DND-41 (cell line): ENCODE measurements at regions not wholly inside any gene's neighbourhood (a gene's known extent, or its start where the extent isn't known, plus 50 kb on each side); places are given as distances from the start of the nearest gene placed in this dataset.

Experiments used
- ATAC-seq: fragments of 200-7000 bp; cut with Tn5 transposase; 3 replicates; pipeline ENCODE4 v1.9.1; 2021; ENCODE audit warnings: low read depth; ENCODE audit not compliant: insufficient read depth
- DNase-seq: peaks from one replicate; pipeline ENCODE4 v3.0.0-alpha.2; 2020
- H2AFZ ChIP-seq: 2 replicates; pipeline ENCODE4 v1.6.0; 2012; ENCODE audit warnings: low read depth, low read length
- H3K27ac ChIP-seq: 2 replicates; pipeline ENCODE4 v1.5.1; 2012; ENCODE audit warnings: low read length, inconsistent platforms
- H3K27me3 ChIP-seq: fragments of 200-600 bp; sonication (generic); 2 replicates; pipeline ENCODE4 v1.6.0; 2012; ENCODE audit warnings: low read length, mild to moderate bottlenecking, inconsistent platforms; ENCODE audit not compliant: insufficient read depth, poor library complexity
- H3K36me3 ChIP-seq: 2 replicates; pipeline ENCODE4 v1.5.1; 2012; ENCODE audit warnings: low read length, inconsistent platforms; ENCODE audit not compliant: insufficient read depth
- H3K4me1 ChIP-seq: 2 replicates; pipeline ENCODE4 v1.5.1; 2012; ENCODE audit warnings: mild to moderate bottlenecking, low read length; ENCODE audit not compliant: insufficient read depth
- H3K4me2 ChIP-seq: 2 replicates; pipeline ENCODE4 v1.6.0; 2012; ENCODE audit warnings: mild to moderate bottlenecking, moderate library complexity, low read length, inconsistent platforms; ENCODE audit not compliant: insufficient read depth
- H3K4me3 ChIP-seq, 2 experiments: fragments of 200-600 bp in 1 of 2; shearing (Covaris generic) in 1 of 2; 2 replicates each; pipeline ENCODE4 v1.5.1; 2012 to 2016; ENCODE audit warnings: inconsistent platforms in 2 of 2, low read length in 2 of 2, mild to moderate bottlenecking in 2 of 2, low read depth in 1 of 2, moderate library complexity in 1 of 2
- H3K79me2 ChIP-seq: 2 replicates; pipeline ENCODE4 v1.6.0; 2012; ENCODE audit warnings: low read length, inconsistent platforms; ENCODE audit not compliant: insufficient read depth
- H3K9ac ChIP-seq: 2 replicates; pipeline ENCODE4 v1.6.0; 2012; ENCODE audit warnings: low read depth, mild to moderate bottlenecking, inconsistent platforms, low read length, moderate library complexity
- H3K9me3 ChIP-seq: 2 replicates; pipeline ENCODE4 v1.5.1; 2012; ENCODE audit warnings: low read length, moderate library complexity, mild to moderate bottlenecking, inconsistent platforms; ENCODE audit not compliant: insufficient read depth, severe bottlenecking
- H4K20me1 ChIP-seq: 2 replicates; pipeline ENCODE4 v1.6.0; 2012; ENCODE audit warnings: low read length; ENCODE audit not compliant: insufficient read depth
- CTCF ChIP-seq: IDR thresholded peaks from 2 replicates; pipeline ENCODE4 v1.5.1; 2012; ENCODE audit warnings: borderline replicate concordance, low read length, moderate library complexity, mild to moderate bottlenecking; ENCODE audit not compliant: poor library complexity, severe bottlenecking; ENCODE audit errors: extremely low read depth
- EZH2 ChIP-seq: IDR thresholded peaks from 3 replicates; pipeline ENCODE4 v1.6.1; 2012; ENCODE audit warnings: borderline replicate concordance, low read depth, mild to moderate bottlenecking, moderate library complexity, low read length, inconsistent platforms; ENCODE audit not compliant: severe bottlenecking

- DNase-seq (no peak), ATAC-seq (no peak)
- no peaks in the 10 kb centered on the region for H4K20me1 ChIP-seq
- no peaks in the 10 kb centered on the region for H3K36me3 ChIP-seq
- H3K4me1 ChIP-seq, result no peaks in the 10 kb centered on the region
- no peak overlapping the region for H3K9ac ChIP-seq
- no peaks in the 10 kb centered on the region for H3K27me3 ChIP-seq
- TF ChIP-seq CTCF, result no peak
- H3K4me3 ChIP-seq, result no peak overlapping the region
- no peak overlapping the region for H3K27ac ChIP-seq
- H2AFZ ChIP-seq, result no peak overlapping the region
- H3K79me2 ChIP-seq, result no peaks in the 10 kb centered on the region
- no peak overlapping the region for H3K4me2 ChIP-seq
- H3K9me3 ChIP-seq, result no peaks in the 10 kb centered on the region
Measured at GRCh38 chr10:64113792-64114191, 592.6 kb downstream of the REEP3 start.

GRCh38 chr10:64115471-64115870 is 594.3 kb downstream of the REEP3 start:
- Histone ChIP-seq H3K36me3 (no peaks in the 10 kb centered on the region), H3K27ac (no peak overlapping the region), H3K4me2 (no peak overlapping the region), H3K4me3 (no peak overlapping the region), H4K20me1 (no peaks in the 10 kb centered on the region), H3K9ac (no peak overlapping the region), H2AFZ (no peak overlapping the region), H3K79me2 (no peaks in the 10 kb centered on the region), H3K4me1 (no peaks in the 10 kb centered on the region), H3K27me3 (no peaks in the 10 kb centered on the region), H3K9me3 (no peaks in the 10 kb centered on the region)
- no peak for DNase-seq
- ATAC-seq, result no peak
- TF ChIP-seq CTCF (no peak), EZH2 (no peak)

- H3K79me2 ChIP-seq, result no peaks in the 10 kb centered on the region
- no peak overlapping the region for H3K4me2 ChIP-seq
- H3K4me3 ChIP-seq, result no peak overlapping the region
- H3K27ac ChIP-seq, result no peak overlapping the region
- H3K36me3 ChIP-seq, result no peaks in the 10 kb centered on the region
- H3K27me3 ChIP-seq, result no peaks in the 10 kb centered on the region
- H4K20me1 ChIP-seq, result no peaks in the 10 kb centered on the region
- DNase-seq (peak; percentile 5), ATAC-seq (no peak)
- no peak overlapping the region for H3K9ac ChIP-seq
- no peaks in the 10 kb centered on the region for H3K4me1 ChIP-seq
- TF ChIP-seq EZH2 (no peak), CTCF (peak; percentile 50)
- H3K9me3 ChIP-seq, result no peaks in the 10 kb centered on the region
- H2AFZ ChIP-seq, result no peak overlapping the region
Measured at GRCh38 chr10:64115908-64116643, 594.9 kb downstream of the REEP3 start.

- Histone ChIP-seq H3K4me1 (no peaks in the 10 kb centered on the region), H2AFZ (no peak overlapping the region), H3K27ac (no peak overlapping the region), H3K36me3 (no peaks in the 10 kb centered on the region), H3K9ac (no peak overlapping the region), H3K27me3 (no peaks in the 10 kb centered on the region), H3K4me2 (no peak overlapping the region), H3K4me3 (no peak overlapping the region), H3K79me2 (no peaks in the 10 kb centered on the region), H3K9me3 (no peaks in the 10 kb centered on the region), H4K20me1 (no peaks in the 10 kb centered on the region)
- DNase-seq, result no peak
- no peak for TF ChIP-seq EZH2
- no peak for TF ChIP-seq CTCF
- ATAC-seq, result no peak
Measured at GRCh38 chr10:64116707-64117106, 595.5 kb downstream of the REEP3 start.
